Brain microvascular endothelial cell (primary cell): ENCODE measurements at regions not wholly inside any gene's neighbourhood (a gene's known extent, or its start where the extent isn't known, plus 50 kb on each side); places are given as distances from the start of the nearest gene placed in this dataset.

Experiments used
- DNase-seq: peaks from one replicate; pipeline ENCODE4 v3.0.0-alpha.2; 2020
- H3K27ac ChIP-seq: fragments of 250-450 bp; sonication (Bioruptor Pico); 2 replicates; pipeline ENCODE4 v1.5.1; 2020; ENCODE audit warnings: mild to moderate bottlenecking, moderate library complexity
- H3K27me3 ChIP-seq: fragments of 250-450 bp; sonication (Bioruptor Pico); replicated peaks from 2 replicates; pipeline ENCODE4 v1.5.1; 2020; ENCODE audit warnings: mild to moderate bottlenecking
- H3K36me3 ChIP-seq: fragments of 250-450 bp; sonication (Bioruptor Pico); replicated peaks from 2 replicates; pipeline ENCODE4 v1.5.1; 2020; ENCODE audit warnings: mild to moderate bottlenecking
- H3K4me3 ChIP-seq: 2 replicates; pipeline ENCODE4 v1.5.1; 2011; ENCODE audit warnings: low read depth, mild to moderate bottlenecking, control low read depth, low read length, moderate library complexity
- in situ Hi-C: cut with HindIII; loops from 2 replicates; pipeline ENCODE4 v1.10.0; 2017; ENCODE audit warnings: low sequenced_read_pairs, low pct_ligation_motif_present
- TF ChIP-seq, protein P1 (sequence below): IDR thresholded peaks from 2 replicates; pipeline ENCODE4 v1.5.1; 2011; ENCODE audit warnings: low read depth, mild to moderate bottlenecking, moderate library complexity, low read length, control low read depth, inconsistent platforms; ENCODE audit errors: missing control alignments

DNA sequence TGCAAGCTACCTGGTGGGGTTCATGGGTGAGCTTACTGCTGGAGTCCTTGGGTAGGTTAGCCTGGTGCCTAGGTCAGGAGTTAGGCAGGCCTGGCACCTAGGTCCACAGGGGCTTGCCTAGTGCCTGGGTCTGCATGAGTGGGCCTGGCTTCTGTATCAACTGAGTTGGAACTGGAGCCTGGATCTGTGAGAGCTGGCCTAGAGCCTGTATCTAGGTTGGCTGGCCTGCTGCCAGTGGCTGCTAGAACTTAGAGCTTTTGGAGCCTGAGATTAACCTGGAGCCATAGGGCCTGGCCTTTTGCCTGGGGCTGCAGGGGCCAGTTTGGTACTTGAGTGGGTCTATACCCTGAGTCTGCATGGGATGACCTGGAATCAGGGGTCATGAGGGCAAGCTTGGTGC, 679.4 kb downstream of the NUP35 start:
- Histone ChIP-seq H3K36me3 (no peaks in the 10 kb centered on the region), H3K27ac (no peak overlapping the region), H3K27me3 (no peaks in the 10 kb centered on the region), H3K4me3 (no peak overlapping the region)
- TF ChIP-seq, protein P1, sequence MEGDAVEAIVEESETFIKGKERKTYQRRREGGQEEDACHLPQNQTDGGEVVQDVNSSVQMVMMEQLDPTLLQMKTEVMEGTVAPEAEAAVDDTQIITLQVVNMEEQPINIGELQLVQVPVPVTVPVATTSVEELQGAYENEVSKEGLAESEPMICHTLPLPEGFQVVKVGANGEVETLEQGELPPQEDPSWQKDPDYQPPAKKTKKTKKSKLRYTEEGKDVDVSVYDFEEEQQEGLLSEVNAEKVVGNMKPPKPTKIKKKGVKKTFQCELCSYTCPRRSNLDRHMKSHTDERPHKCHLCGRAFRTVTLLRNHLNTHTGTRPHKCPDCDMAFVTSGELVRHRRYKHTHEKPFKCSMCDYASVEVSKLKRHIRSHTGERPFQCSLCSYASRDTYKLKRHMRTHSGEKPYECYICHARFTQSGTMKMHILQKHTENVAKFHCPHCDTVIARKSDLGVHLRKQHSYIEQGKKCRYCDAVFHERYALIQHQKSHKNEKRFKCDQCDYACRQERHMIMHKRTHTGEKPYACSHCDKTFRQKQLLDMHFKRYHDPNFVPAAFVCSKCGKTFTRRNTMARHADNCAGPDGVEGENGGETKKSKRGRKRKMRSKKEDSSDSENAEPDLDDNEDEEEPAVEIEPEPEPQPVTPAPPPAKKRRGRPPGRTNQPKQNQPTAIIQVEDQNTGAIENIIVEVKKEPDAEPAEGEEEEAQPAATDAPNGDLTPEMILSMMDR: no peak
- DNase-seq: no peak
- in situ Hi-C loops: no loop called here

DNA sequence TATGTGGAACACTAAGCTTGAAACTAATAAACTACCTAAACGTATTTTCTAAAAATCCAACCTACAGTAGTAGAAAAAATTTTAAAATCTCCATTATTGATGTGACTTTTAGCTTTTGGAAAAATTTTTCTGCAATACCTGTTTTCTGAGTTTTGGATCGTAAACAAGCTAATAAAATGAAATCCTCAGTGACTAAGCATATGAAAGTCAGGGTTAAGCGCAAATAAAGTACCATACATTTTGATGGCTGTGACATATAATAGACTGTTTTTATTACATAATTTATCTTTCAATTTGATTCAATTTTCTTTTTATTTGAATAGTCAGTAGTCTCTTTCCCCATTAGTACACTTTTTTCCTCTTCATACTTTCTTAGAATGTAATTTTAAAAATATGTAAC, 683.6 kb downstream of the NUP35 start:
- no peak for DNase-seq
- TF ChIP-seq, protein P1: no peak
- H3K36me3 ChIP-seq: no peaks in the 10 kb centered on the region
- in situ Hi-C loops: no loop called here
- H3K27me3 ChIP-seq: no peaks in the 10 kb centered on the region
- no peak overlapping the region for H3K27ac ChIP-seq
- H3K4me3 ChIP-seq: no peak overlapping the region

DNA sequence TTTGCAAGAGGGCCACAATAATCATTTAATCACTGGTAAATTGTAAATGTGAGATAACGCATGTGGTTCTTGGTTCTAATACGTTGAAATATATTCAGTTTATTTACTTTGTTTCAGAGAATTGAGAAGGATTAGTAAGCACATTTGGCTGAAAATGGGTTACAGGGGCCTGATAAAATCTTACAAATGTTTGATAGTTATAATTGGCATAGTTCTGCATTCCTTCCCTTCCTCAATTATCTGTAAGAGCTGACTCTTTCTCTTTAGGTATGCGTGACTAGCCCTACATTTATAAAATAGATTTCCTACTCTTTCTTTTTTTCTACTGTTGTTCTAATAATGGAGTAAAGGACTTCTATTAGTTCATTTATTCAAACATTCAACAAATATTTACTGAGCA, 685.2 kb downstream of the NUP35 start:
- no peaks in the 10 kb centered on the region for H3K36me3 ChIP-seq
- DNase-seq: no peak
- H3K27ac ChIP-seq: no peak overlapping the region
- no peaks in the 10 kb centered on the region for H3K27me3 ChIP-seq
- TF ChIP-seq, protein P1: no peak
- in situ Hi-C loops: no loop called here
- no peak overlapping the region for H3K4me3 ChIP-seq

GRCh38 chr2:183811281-183811680, 687.0 kb downstream of the NUP35 start:
- Histone ChIP-seq H3K27me3 (no peaks in the 10 kb centered on the region), H3K27ac (no peak overlapping the region), H3K36me3 (no peaks in the 10 kb centered on the region), H3K4me3 (no peak overlapping the region)
- DNase-seq: no peak
- TF ChIP-seq, protein P1: no peak
- in situ Hi-C loops: no loop called here

DNA sequence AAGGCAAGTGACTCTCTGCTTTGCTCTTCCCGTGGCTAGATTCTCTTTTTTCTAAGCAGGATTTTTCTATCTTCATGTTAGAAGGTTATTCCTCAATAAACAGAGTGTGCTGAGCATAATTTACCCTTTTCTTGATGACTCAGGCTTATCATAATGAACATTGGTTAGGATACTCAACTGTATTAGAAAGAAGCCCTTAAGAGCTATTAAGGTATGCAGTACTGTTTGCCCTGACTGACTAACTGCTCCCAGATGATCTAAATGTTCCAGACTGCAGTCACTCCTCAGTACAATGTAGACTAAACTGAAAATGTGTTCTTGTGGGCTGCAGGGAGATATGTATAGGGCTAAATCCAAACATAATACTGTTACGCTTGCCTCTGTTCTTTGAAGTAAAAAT, 687.8 kb downstream of the NUP35 start:
- DNase-seq: peak; percentile 11
- no peak overlapping the region for H3K27ac ChIP-seq
- no peak overlapping the region for H3K4me3 ChIP-seq
- TF ChIP-seq, protein P1: no peak
- H3K27me3 ChIP-seq: no peaks in the 10 kb centered on the region
- in situ Hi-C loops: no loop called here
- no peaks in the 10 kb centered on the region for H3K36me3 ChIP-seq

GRCh38 chr2:183825710-183826109, 701.5 kb downstream of the NUP35 start:
- H3K4me3 ChIP-seq: no peak overlapping the region
- no peaks in the 10 kb centered on the region for H3K36me3 ChIP-seq
- TF ChIP-seq, protein P1: no peak
- DNase-seq: no peak
- no peak overlapping the region for H3K27ac ChIP-seq
- H3K27me3 ChIP-seq: no peaks in the 10 kb centered on the region
- in situ Hi-C loops: no loop called here
